HEK293 (cell line): ENCODE measurements at regions not wholly inside any gene's neighbourhood (a gene's known extent, or its start where the extent isn't known, plus 50 kb on each side); places are given as distances from the start of the nearest gene placed in this dataset.

Experiments
- CTCF ChIA-PET: fragments of 350-600 bp; formaldehyde crosslinking; extraction: SDS; loops from one replicate; lab custom pipeline; 2021; ENCODE audit warnings: antibody characterized with exemption; lab: Yijun Ruan, JAX
- POLR2A ChIA-PET: fragments of 300-600 bp; formaldehyde crosslinking; extraction: SDS; loops from one replicate; lab custom pipeline; 2020; ENCODE audit warnings: antibody characterized with exemption, inconsistent platforms; lab: Yijun Ruan, JAX
- H3K27ac ChIP-seq: fragments of 200-500 bp; sonication (Bioruptor generic); 2 replicates; pipeline ENCODE4 v1.5.1; 2014; ENCODE audit warnings: low read depth, low read length, control low read depth, inconsistent platforms; ENCODE audit errors: extremely low read depth
- H3K36me3 ChIP-seq, 2 experiments: fragments of 200-500 bp in 1 of 2; sonication (Bioruptor generic) in 1 of 2; 1 replicate in 1 of 2; 2 replicates in 1 of 2; pipeline ENCODE4 v1.5.1; 2014 to 2017; ENCODE audit warnings: inconsistent platforms in 2 of 2, low read length in 2 of 2; ENCODE audit not compliant: control insufficient read depth in 2 of 2, insufficient read depth in 1 of 2
- H3K4me1 ChIP-seq: fragments of 200-500 bp; sonication (Bioruptor generic); 2 replicates; pipeline ENCODE4 v1.5.1; 2014; ENCODE audit warnings: mild to moderate bottlenecking, low read length, inconsistent platforms; ENCODE audit not compliant: control insufficient read depth, insufficient read depth
- H3K4me3 ChIP-seq: 2 replicates; pipeline ENCODE4 v1.5.1; 2011; ENCODE audit warnings: low read depth, mild to moderate bottlenecking, control low read depth, low read length, moderate library complexity
- H3K9me3 ChIP-seq: fragments of 200-500 bp; sonication (Bioruptor generic); 2 replicates; pipeline ENCODE4 v1.5.1; 2014; ENCODE audit warnings: low read depth, low read length, inconsistent platforms; ENCODE audit not compliant: control insufficient read depth, insufficient read depth
- FEZF1 ChIP-seq: fragments of 450-650 bp; formaldehyde crosslinking; IDR thresholded peaks from 2 replicates; pipeline ENCODE4 v1.5.1; 2016; ENCODE audit warnings: missing biosample characterization, missing genetic modification characterization
- IKZF3 ChIP-seq: fragments of 450-650 bp; IDR thresholded peaks from 2 replicates; pipeline ENCODE4 v1.5.0; 2018; ENCODE audit warnings: missing biosample characterization, mild to moderate bottlenecking, missing genetic modification characterization, moderate library complexity
- MZF1 ChIP-seq: fragments of 450-650 bp; formaldehyde crosslinking; IDR thresholded peaks from 2 replicates; pipeline ENCODE4 v1.5.1; 2017; ENCODE audit warnings: missing biosample characterization, missing genetic modification characterization, borderline replicate concordance
- SETDB1 ChIP-seq: IDR thresholded peaks from one replicate; pipeline ENCODE4 v1.6.1; 2017; ENCODE audit warnings: mild to moderate bottlenecking, low read length, moderate library complexity, mixed read lengths; ENCODE audit not compliant: insufficient read length
- SP2 ChIP-seq: fragments of 450-650 bp; formaldehyde crosslinking; IDR thresholded peaks from 2 replicates; pipeline ENCODE4 v1.5.1; 2016; ENCODE audit warnings: missing biosample characterization, missing genetic modification characterization
- ZNF140 ChIP-seq: fragments of 450-650 bp; formaldehyde crosslinking; IDR thresholded peaks from 2 replicates; pipeline ENCODE4 v1.5.1; 2016; ENCODE audit warnings: missing biosample characterization, missing genetic modification characterization
- ZNF184 ChIP-seq: fragments of 450-650 bp; IDR thresholded peaks from 2 replicates; pipeline ENCODE4 v1.5.1; 2018; ENCODE audit warnings: missing biosample characterization, mild to moderate bottlenecking, missing genetic modification characterization
- ZNF2 ChIP-seq: fragments of 450-650 bp; formaldehyde crosslinking; IDR thresholded peaks from 2 replicates; pipeline ENCODE4 v1.5.1; 2016; ENCODE audit warnings: missing biosample characterization, missing genetic modification characterization
- ZNF239 ChIP-seq: fragments of 450-650 bp; formaldehyde crosslinking; IDR thresholded peaks from 2 replicates; pipeline ENCODE4 v1.5.1; 2016; ENCODE audit warnings: missing biosample characterization, missing genetic modification characterization
- ZNF266 ChIP-seq: fragments of 450-650 bp; formaldehyde crosslinking; IDR thresholded peaks from 2 replicates; pipeline ENCODE4 v1.5.1; 2016; ENCODE audit warnings: missing biosample characterization, missing genetic modification characterization, low read depth
- ZNF292 ChIP-seq: fragments of 450-650 bp; formaldehyde crosslinking; IDR thresholded peaks from 2 replicates; pipeline ENCODE4 v1.5.1; 2016; ENCODE audit warnings: low read depth, missing biosample characterization, missing genetic modification characterization, borderline replicate concordance
- ZNF404 ChIP-seq: fragments of 450-650 bp; formaldehyde crosslinking; IDR thresholded peaks from 2 replicates; pipeline ENCODE4 v1.5.1; 2017; ENCODE audit warnings: missing biosample characterization, missing genetic modification characterization
- ZNF529 ChIP-seq: fragments of 450-650 bp; formaldehyde crosslinking; IDR thresholded peaks from 2 replicates; pipeline ENCODE4 v1.5.1; 2017; ENCODE audit warnings: missing genetic modification characterization, missing biosample characterization; ENCODE audit not compliant: insufficient replicate concordance
- ZNF548 ChIP-seq: fragments of 450-650 bp; formaldehyde crosslinking; IDR thresholded peaks from 2 replicates; pipeline ENCODE4 v1.5.1; 2016; ENCODE audit warnings: missing biosample characterization, missing genetic modification characterization
- TF ChIP-seq, protein P1 (sequence below): fragments of 450-650 bp; formaldehyde crosslinking; IDR thresholded peaks from 2 replicates; pipeline ENCODE4 v1.5.1; 2016; ENCODE audit warnings: missing biosample characterization, missing genetic modification characterization, borderline replicate concordance
- TF ChIP-seq, protein P2 (sequence below): fragments of 450-650 bp; formaldehyde crosslinking; IDR thresholded peaks from 2 replicates; pipeline ENCODE4 v1.5.1; 2017; ENCODE audit warnings: missing biosample characterization, mild to moderate bottlenecking, missing genetic modification characterization, moderate library complexity
- TF ChIP-seq, protein P3 (sequence below): fragments of 450-650 bp; formaldehyde crosslinking; IDR thresholded peaks from 2 replicates; pipeline ENCODE4 v1.5.1; 2016; ENCODE audit warnings: missing biosample characterization, missing genetic modification characterization
- TF ChIP-seq, protein P4 (sequence below): fragments of 450-650 bp; formaldehyde crosslinking; IDR thresholded peaks from 2 replicates; pipeline ENCODE4 v1.5.1; 2016; ENCODE audit warnings: missing biosample characterization, missing genetic modification characterization
- TF ChIP-seq, protein P5 (sequence below): fragments of 450-650 bp; formaldehyde crosslinking; IDR thresholded peaks from 2 replicates; pipeline ENCODE4 v1.5.1; 2016; ENCODE audit warnings: missing biosample characterization, missing genetic modification characterization
- TF ChIP-seq, protein P6 (sequence below): fragments of 450-650 bp; formaldehyde crosslinking; IDR thresholded peaks from 2 replicates; pipeline ENCODE4 v1.5.1; 2016; ENCODE audit warnings: missing biosample characterization, missing genetic modification characterization, low read depth

DNA sequence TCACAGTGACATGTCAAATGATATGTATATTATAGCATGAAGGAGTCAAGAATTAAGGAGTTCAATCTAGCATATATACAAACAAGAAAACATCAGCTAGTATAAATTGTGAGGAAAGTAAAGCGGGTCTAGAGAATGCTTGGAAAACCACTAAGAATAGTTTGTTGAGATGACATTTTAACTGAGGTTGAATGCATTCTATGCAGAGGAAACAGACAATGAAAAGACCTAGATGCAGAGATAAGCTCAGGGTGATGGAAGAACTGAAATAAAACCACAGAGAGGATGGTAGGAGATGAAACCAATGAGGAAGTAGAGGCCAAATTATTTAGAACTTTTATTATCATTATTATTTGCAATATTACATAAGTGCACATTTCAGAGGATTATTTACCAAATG lies 803.6 kb upstream of the FANCL start:
- POLR2A ChIA-PET = no interaction called here
- CTCF ChIA-PET = interaction anchor here (1.2 kb wide), 1 partner anchor 138 kb away, joined by 4 read pairs; no protein-coding TSS in a partner anchor

More for the DNA sequence above, 803.6 kb upstream of the FANCL start:
- no peaks in the 10 kb centered on the region for H3K36me3 ChIP-seq
- H3K4me3 ChIP-seq = no peak overlapping the region
- H3K4me1 ChIP-seq = no peaks in the 10 kb centered on the region
- H3K27ac ChIP-seq = no peak overlapping the region
- H3K9me3 ChIP-seq = no peaks in the 10 kb centered on the region
- TF ChIP-seq ZNF140 (tag by site-specific recombination) = no peak
- TF ChIP-seq ZNF404 (tag by site-specific recombination) = no peak
- TF ChIP-seq, protein P1, sequence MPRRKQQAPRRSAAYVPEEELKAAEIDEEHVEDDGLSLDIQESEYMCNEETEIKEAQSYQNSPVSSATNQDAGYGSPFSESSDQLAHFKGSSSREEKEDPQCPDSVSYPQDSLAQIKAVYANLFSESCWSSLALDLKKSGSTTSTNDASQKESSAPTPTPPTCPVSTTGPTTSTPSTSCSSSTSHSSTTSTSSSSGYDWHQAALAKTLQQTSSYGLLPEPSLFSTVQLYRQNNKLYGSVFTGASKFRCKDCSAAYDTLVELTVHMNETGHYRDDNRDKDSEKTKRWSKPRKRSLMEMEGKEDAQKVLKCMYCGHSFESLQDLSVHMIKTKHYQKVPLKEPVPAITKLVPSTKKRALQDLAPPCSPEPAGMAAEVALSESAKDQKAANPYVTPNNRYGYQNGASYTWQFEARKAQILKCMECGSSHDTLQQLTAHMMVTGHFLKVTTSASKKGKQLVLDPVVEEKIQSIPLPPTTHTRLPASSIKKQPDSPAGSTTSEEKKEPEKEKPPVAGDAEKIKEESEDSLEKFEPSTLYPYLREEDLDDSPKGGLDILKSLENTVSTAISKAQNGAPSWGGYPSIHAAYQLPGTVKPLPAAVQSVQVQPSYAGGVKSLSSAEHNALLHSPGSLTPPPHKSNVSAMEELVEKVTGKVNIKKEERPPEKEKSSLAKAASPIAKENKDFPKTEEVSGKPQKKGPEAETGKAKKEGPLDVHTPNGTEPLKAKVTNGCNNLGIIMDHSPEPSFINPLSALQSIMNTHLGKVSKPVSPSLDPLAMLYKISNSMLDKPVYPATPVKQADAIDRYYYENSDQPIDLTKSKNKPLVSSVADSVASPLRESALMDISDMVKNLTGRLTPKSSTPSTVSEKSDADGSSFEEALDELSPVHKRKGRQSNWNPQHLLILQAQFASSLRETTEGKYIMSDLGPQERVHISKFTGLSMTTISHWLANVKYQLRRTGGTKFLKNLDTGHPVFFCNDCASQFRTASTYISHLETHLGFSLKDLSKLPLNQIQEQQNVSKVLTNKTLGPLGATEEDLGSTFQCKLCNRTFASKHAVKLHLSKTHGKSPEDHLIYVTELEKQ = no peak
- TF ChIP-seq ZNF2 (tag by site-specific recombination) = no peak
- no peak for TF ChIP-seq SETDB1
- no peak for TF ChIP-seq FEZF1 (tag by site-specific recombination)
- no peak for TF ChIP-seq ZNF292 (tag by site-specific recombination)
- TF ChIP-seq, protein P2, sequence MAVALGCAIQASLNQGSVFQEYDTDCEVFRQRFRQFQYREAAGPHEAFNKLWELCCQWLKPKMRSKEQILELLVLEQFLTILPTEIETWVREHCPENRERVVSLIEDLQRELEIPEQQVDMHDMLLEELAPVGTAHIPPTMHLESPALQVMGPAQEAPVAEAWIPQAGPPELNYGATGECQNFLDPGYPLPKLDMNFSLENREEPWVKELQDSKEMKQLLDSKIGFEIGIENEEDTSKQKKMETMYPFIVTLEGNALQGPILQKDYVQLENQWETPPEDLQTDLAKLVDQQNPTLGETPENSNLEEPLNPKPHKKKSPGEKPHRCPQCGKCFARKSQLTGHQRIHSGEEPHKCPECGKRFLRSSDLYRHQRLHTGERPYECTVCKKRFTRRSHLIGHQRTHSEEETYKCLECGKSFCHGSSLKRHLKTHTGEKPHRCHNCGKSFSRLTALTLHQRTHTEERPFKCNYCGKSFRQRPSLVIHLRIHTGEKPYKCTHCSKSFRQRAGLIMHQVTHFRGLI (tag by site-specific recombination) = no peak
- TF ChIP-seq MZF1 (tag by site-specific recombination) = no peak
- TF ChIP-seq ZNF529 = no peak
- TF ChIP-seq, protein P3, sequence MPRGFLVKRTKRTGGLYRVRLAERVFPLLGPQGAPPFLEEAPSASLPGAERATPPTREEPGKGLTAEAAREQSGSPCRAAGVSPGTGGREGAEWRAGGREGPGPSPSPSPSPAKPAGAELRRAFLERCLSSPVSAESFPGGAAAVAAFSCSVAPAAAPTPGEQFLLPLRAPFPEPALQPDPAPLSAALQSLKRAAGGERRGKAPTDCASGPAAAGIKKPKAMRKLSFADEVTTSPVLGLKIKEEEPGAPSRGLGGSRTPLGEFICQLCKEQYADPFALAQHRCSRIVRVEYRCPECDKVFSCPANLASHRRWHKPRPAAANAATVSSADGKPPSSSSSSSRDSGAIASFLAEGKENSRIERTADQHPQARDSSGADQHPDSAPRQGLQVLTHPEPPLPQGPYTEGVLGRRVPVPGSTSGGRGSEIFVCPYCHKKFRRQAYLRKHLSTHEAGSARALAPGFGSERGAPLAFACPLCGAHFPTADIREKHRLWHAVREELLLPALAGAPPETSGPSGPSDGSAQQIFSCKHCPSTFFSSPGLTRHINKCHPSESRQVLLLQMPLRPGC = no peak
- TF ChIP-seq, protein P4, sequence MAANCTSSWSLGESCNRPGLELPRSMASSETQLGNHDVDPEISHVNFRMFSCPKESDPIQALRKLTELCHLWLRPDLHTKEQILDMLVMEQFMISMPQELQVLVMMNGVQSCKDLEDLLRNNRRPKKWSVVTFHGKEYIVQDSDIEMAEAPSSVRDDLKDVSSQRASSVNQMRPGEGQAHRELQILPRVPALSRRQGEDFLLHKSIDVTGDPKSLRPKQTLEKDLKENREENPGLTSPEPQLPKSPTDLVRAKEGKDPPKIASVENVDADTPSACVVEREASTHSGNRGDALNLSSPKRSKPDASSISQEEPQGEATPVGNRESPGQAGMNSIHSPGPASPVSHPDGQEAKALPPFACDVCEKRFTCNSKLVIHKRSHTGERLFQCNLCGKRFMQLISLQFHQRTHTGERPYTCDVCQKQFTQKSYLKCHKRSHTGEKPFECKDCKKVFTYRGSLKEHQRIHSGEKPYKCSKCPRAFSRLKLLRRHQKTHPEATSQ = no peak
- TF ChIP-seq, protein P5, sequence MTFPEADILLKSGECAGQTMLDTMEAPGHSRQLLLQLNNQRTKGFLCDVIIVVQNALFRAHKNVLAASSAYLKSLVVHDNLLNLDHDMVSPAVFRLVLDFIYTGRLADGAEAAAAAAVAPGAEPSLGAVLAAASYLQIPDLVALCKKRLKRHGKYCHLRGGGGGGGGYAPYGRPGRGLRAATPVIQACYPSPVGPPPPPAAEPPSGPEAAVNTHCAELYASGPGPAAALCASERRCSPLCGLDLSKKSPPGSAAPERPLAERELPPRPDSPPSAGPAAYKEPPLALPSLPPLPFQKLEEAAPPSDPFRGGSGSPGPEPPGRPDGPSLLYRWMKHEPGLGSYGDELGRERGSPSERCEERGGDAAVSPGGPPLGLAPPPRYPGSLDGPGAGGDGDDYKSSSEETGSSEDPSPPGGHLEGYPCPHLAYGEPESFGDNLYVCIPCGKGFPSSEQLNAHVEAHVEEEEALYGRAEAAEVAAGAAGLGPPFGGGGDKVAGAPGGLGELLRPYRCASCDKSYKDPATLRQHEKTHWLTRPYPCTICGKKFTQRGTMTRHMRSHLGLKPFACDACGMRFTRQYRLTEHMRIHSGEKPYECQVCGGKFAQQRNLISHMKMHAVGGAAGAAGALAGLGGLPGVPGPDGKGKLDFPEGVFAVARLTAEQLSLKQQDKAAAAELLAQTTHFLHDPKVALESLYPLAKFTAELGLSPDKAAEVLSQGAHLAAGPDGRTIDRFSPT (tag by site-specific recombination) = no peak
- TF ChIP-seq ZNF239 = no peak
- TF ChIP-seq ZNF184 (tag by site-specific recombination) = no peak
- no peak for TF ChIP-seq SP2 (tag by site-specific recombination)
- no peak for TF ChIP-seq ZNF548 (tag by site-specific recombination)
- TF ChIP-seq, protein P6, sequence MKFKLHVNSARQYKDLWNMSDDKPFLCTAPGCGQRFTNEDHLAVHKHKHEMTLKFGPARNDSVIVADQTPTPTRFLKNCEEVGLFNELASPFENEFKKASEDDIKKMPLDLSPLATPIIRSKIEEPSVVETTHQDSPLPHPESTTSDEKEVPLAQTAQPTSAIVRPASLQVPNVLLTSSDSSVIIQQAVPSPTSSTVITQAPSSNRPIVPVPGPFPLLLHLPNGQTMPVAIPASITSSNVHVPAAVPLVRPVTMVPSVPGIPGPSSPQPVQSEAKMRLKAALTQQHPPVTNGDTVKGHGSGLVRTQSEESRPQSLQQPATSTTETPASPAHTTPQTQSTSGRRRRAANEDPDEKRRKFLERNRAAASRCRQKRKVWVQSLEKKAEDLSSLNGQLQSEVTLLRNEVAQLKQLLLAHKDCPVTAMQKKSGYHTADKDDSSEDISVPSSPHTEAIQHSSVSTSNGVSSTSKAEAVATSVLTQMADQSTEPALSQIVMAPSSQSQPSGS (tag by site-specific recombination) = no peak
- no peak for TF ChIP-seq ZNF266 (tag by site-specific recombination)
- no peak for TF ChIP-seq IKZF3
